Upper lobe of left lung (tissue), 6 donors: ENCODE measurements at regions not wholly inside any gene's neighbourhood (a gene's known extent, or its start where the extent isn't known, plus 50 kb on each side); places are given as distances from the start of the nearest gene placed in this dataset.

Experiments
- ATAC-seq, 2 donors: fragments of 200-7000 bp; cut with Tn5 transposase; one replicate each; pipeline ENCODE4 v1.9.1; 2022; ENCODE audit warnings: mild to moderate bottlenecking in 2 of 2, moderate library complexity in 2 of 2; ENCODE audit not compliant: low FRiP score in 2 of 2
- DNase-seq, 2 donors: peaks; one replicate each; pipeline ENCODE4 v3.0.0-alpha.2; 2019 to 2020
- H3K27ac ChIP-seq, 4 donors: fragments of 200-600 bp; sonication (generic); one replicate each; pipeline ENCODE4 v1.5.1; 2016 to 2019
- H3K27me3 ChIP-seq, 4 donors: fragments of 200-600 bp; sonication (generic); one replicate each; pipeline ENCODE4 v1.5.1; 2017 to 2019
- H3K36me3 ChIP-seq, 4 donors: fragments of 200-600 bp; sonication (generic); one replicate each; pipeline ENCODE4 v1.5.1; 2016 to 2019
- H3K4me1 ChIP-seq, 4 donors: fragments of 200-600 bp; sonication (generic); one replicate each; pipeline ENCODE4 v1.5.1; 2018 to 2019
- H3K4me3 ChIP-seq, 4 donors: fragments of 200-600 bp; sonication (generic); one replicate each; pipeline ENCODE4 v1.5.1; 2017 to 2019; ENCODE audit warnings: mild to moderate bottlenecking in 2 of 4, moderate library complexity in 1 of 4
- H3K9me3 ChIP-seq, 4 donors: fragments of 200-600 bp; sonication (generic); one replicate each; pipeline ENCODE4 v1.5.1; 2018 to 2019
- EP300 ChIP-seq, 4 donors: sonication (generic); formaldehyde crosslinking; IDR thresholded peaks; one replicate each; pipeline ENCODE4 v1.5.1; 2017; ENCODE audit warnings: antibody characterized with exemption in 4 of 4, control low read depth in 2 of 4
- POLR2A ChIP-seq, 4 donors: fragments of 450-650 bp; IDR thresholded peaks; one replicate each; pipeline ENCODE4 v1.5.1; 2016 to 2017; ENCODE audit warnings: antibody characterized with exemption in 4 of 4, mild to moderate bottlenecking in 2 of 4
- POLR2AphosphoS5 ChIP-seq, 2 donors: sonication (generic); formaldehyde crosslinking; IDR thresholded peaks; one replicate each; pipeline ENCODE4 v1.5.1; 2017; ENCODE audit warnings: antibody characterized with exemption in 2 of 2
- WGBS, 2 donors: methylation state at CpG; one replicate each; pipeline ENCODE4 v1.1.5; 2017 to 2018; 5-methylcytosine and 5-hydroxymethylcytosine counted together
- TF ChIP-seq, protein P1 (sequence below), 6 experiments: fragments of 450-650 bp in 4 of 6; fragments of 200-600 bp in 2 of 6; sonication (generic) in 2 of 6; IDR thresholded peaks; one replicate each; pipeline ENCODE4 v1.5.1; 2016 to 2019; ENCODE audit warnings: antibody characterized with exemption in 6 of 6
- donor health status: DM: no; HTN: no; CAD: no; lungs with moderate emphysema.
- donor health status: DM: no; HTN: yes; CAD: no; lungs with severe emphysema.

DNA sequence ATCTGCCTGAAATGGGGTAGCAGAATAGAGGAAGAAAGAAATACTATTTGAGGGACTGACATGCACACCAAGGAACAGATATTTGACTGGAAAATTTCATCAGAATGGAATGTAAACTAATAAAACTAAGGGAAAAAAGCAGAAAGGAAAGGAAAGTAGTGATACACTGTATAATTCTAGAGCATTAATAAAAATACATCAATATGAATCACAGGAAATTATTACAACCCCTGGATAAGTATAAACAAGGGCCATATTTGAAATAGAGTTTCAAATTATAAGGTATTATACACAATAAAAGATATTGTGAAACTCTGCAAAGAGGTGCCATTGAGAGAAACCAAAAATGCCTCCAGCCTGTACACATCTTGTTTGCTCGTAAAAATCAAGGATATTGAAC, 149.6 kb downstream of the ICOS start:
- no peaks in the 10 kb centered on the region for H3K27me3 ChIP-seq
- H3K4me3 ChIP-seq, result no peak overlapping the region
- H3K9me3 ChIP-seq, result no peaks in the 10 kb centered on the region
- H3K27ac ChIP-seq, result no peak overlapping the region
- no peaks in the 10 kb centered on the region for H3K36me3 ChIP-seq
- DNase-seq (no peak), ATAC-seq (no peak)
- TF ChIP-seq EP300 (IDR thresholded peaks at IDR 0.05), result no peak
- no peak for TF ChIP-seq POLR2AphosphoS5 (IDR thresholded peaks at IDR 0.05)
- no peak for TF ChIP-seq POLR2A (IDR thresholded peaks at IDR 0.05)
- TF ChIP-seq, protein P1, sequence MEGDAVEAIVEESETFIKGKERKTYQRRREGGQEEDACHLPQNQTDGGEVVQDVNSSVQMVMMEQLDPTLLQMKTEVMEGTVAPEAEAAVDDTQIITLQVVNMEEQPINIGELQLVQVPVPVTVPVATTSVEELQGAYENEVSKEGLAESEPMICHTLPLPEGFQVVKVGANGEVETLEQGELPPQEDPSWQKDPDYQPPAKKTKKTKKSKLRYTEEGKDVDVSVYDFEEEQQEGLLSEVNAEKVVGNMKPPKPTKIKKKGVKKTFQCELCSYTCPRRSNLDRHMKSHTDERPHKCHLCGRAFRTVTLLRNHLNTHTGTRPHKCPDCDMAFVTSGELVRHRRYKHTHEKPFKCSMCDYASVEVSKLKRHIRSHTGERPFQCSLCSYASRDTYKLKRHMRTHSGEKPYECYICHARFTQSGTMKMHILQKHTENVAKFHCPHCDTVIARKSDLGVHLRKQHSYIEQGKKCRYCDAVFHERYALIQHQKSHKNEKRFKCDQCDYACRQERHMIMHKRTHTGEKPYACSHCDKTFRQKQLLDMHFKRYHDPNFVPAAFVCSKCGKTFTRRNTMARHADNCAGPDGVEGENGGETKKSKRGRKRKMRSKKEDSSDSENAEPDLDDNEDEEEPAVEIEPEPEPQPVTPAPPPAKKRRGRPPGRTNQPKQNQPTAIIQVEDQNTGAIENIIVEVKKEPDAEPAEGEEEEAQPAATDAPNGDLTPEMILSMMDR (IDR thresholded peaks at IDR 0.05), result no peak
- 36 to 68% methylated on average over 1 of the region's 1 CpG for WGBS, 2 donors
- H3K4me1 ChIP-seq, result no peaks in the 10 kb centered on the region

DNA sequence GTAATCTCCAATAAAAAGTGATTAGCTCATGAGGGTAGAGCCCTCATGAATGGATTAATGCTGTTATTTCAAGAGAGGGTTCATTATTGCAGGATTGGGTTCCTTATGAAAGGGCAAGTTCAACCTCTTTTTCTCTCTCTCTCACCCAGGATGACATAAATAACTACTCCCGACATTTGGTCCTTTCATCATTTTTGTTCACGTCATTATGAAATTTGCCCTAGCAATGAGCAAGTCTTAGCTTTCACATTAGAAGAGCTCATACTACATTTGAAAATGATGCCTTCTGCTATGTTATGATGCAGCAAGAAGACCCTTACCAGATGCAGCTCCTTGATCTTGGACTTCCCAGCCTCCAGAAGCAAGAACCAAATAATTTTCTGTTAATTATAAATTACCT, 152.5 kb downstream of the ICOS start:
- DNase-seq, result no peak
- no peak for ATAC-seq

DNA sequence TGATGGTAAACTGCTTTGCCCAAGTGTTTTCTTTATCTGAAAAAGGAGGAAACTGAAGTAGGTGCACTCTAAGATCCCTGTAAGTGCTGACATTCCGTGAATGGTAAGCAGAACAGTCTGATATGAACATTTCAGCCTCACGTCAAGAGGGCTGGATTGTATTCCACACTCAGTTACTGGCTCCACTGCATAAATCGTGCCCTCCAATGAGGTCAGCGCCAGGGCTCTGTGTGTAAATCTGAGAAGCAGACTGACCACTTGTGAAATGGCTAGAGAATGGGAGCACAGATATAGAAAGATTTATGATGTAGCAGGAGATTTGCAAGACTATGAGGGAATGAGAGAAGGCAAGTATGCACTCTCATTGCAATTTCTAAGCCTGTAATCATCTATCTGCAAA, 153.0 kb downstream of the ICOS start:
- Histone ChIP-seq H3K27ac (no peak overlapping the region), H3K27me3 (no peaks in the 10 kb centered on the region), H3K9me3 (peaks cover 0 to 4% (median 0%) of the 10 kb centered on the region in 4 donors), H3K4me1 (no peaks in the 10 kb centered on the region), H3K36me3 (no peaks in the 10 kb centered on the region), H3K4me3 (no peak overlapping the region)
- DNase-seq (peak in 1 of 2 donors; percentile 30), ATAC-seq (no peak)
- 54 to 79% methylated on average over 4 of the region's 4 CpGs for WGBS, 2 donors
- TF ChIP-seq EP300 (IDR thresholded peaks at IDR 0.05), result no peak
- no peak for TF ChIP-seq POLR2AphosphoS5 (IDR thresholded peaks at IDR 0.05)
- TF ChIP-seq POLR2A (IDR thresholded peaks at IDR 0.05), result no peak
- TF ChIP-seq, protein P1 (IDR thresholded peaks at IDR 0.05), result no peak

More for the DNA sequence above, 152.5 kb downstream of the ICOS start:
- WGBS, 2 donors, result 92 to 96% methylated on average over 2 of the region's 2 CpGs
- TF ChIP-seq, protein P1 (IDR thresholded peaks at IDR 0.05), result no peak
- TF ChIP-seq POLR2A (IDR thresholded peaks at IDR 0.05) (no peak), EP300 (IDR thresholded peaks at IDR 0.05) (no peak), POLR2AphosphoS5 (IDR thresholded peaks at IDR 0.05) (no peak)
- Histone ChIP-seq H3K27ac (no peak overlapping the region), H3K9me3 (peaks cover 0 to 4% (median 0%) of the 10 kb centered on the region in 4 donors), H3K27me3 (no peaks in the 10 kb centered on the region), H3K4me3 (no peak overlapping the region), H3K4me1 (no peaks in the 10 kb centered on the region), H3K36me3 (no peaks in the 10 kb centered on the region)

DNA sequence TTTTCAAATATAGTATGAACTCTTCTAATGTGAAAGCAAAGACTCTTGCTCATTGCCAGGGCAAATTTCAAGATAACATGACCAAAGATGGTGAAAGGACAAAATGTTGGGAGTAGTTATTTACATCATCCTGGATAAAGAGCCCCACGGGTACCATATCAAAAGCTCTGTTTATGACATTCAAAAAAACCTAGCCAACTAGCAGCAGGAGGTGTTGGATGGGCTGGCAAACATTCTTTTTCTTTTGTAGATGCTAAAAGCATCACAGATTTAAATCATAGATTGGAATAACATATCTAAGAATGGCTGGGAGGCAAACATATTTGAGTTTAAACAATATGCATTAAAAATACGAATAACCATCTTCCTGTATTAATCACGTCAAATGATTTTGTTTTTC, 153.5 kb downstream of the ICOS start:
- Histone ChIP-seq H3K4me3 (no peak overlapping the region), H3K27ac (no peak overlapping the region), H3K9me3 (peaks cover 0 to 4% (median 0%) of the 10 kb centered on the region in 4 donors), H3K4me1 (no peaks in the 10 kb centered on the region), H3K27me3 (no peaks in the 10 kb centered on the region), H3K36me3 (no peaks in the 10 kb centered on the region)
- ATAC-seq (no peak), DNase-seq (no peak)
- no peak for TF ChIP-seq POLR2AphosphoS5 (IDR thresholded peaks at IDR 0.05)
- TF ChIP-seq EP300 (IDR thresholded peaks at IDR 0.05), result no peak
- TF ChIP-seq, protein P1 (IDR thresholded peaks at IDR 0.05), result no peak
- no peak for TF ChIP-seq POLR2A (IDR thresholded peaks at IDR 0.05)
- 66 to 69% methylated on average over 3 of the region's 3 CpGs for WGBS, 2 donors

DNA sequence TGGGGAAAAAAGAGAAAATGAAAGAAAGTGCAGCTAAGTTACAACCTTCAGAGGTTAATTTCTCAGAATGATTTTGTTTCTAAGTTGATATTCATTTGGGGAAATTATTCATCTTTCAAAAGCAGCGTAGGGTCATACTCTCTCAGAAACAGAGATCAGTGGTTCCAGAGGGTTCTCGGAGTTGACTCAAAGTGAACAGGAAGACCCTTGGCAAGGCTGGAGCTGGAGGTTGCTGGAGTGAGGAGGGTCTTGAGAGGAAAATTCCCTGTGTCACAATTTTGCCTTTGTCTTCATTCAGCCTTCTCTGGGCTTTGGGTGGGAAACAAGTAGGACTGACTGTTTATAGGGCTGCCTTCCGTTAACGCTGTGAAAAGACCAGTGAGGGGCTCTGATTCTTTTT, 168.2 kb downstream of the ICOS start:
- no peaks in the 10 kb centered on the region for H3K27me3 ChIP-seq
- H3K4me3 ChIP-seq, result no peak overlapping the region
- no peak overlapping the region for H3K27ac ChIP-seq
- 84 to 89% methylated on average over 4 of the region's 4 CpGs for WGBS, 2 donors
- TF ChIP-seq, protein P1 (IDR thresholded peaks at IDR 0.05), result no peak
- no peak for TF ChIP-seq EP300 (IDR thresholded peaks at IDR 0.05)
- no peak for TF ChIP-seq POLR2AphosphoS5 (IDR thresholded peaks at IDR 0.05)
- no peak for TF ChIP-seq POLR2A (IDR thresholded peaks at IDR 0.05)
- H3K9me3 ChIP-seq, result no peaks in the 10 kb centered on the region
- no peaks in the 10 kb centered on the region for H3K36me3 ChIP-seq
- peaks cover 3 to 14% (median 6%) of the 10 kb centered on the region in 4 donors for H3K4me1 ChIP-seq
- ATAC-seq (no peak), DNase-seq (no peak)
